Lower lobe of right lung (tissue), 2 donors: ENCODE measurements at regions not wholly inside any gene's neighbourhood (a gene's known extent, or its start where the extent isn't known, plus 50 kb on each side); places are given as distances from the start of the nearest gene placed in this dataset.

ENCODE experiments used
- ATAC-seq, 2 donors: fragments of 200-7000 bp; cut with Tn5 transposase; one replicate each; pipeline ENCODE4 v1.9.1; 2020 to 2022; ENCODE audit warnings: mild to moderate bottlenecking in 2 of 2, moderate library complexity in 2 of 2
- DNase-seq: peaks from one replicate; pipeline ENCODE4 v3.0.0-alpha.2; 2020
- H3K27ac ChIP-seq: fragments of 200-600 bp; one replicate; pipeline ENCODE4 v1.8.0; 2022
- H3K27me3 ChIP-seq: fragments of 200-600 bp; one replicate; pipeline ENCODE4 v1.8.0; 2022; ENCODE audit warnings: low read depth
- H3K36me3 ChIP-seq: fragments of 200-600 bp; one replicate; pipeline ENCODE4 v1.8.0; 2022; ENCODE audit warnings: mild to moderate bottlenecking
- H3K4me1 ChIP-seq: fragments of 200-600 bp; one replicate; pipeline ENCODE4 v1.8.0; 2022
- H3K4me3 ChIP-seq: fragments of 200-600 bp; one replicate; pipeline ENCODE4 v1.8.0; 2022; ENCODE audit warnings: mild to moderate bottlenecking
- H3K9me3 ChIP-seq: fragments of 200-600 bp; one replicate; pipeline ENCODE4 v1.8.0; 2022
- intact Hi-C: fragments of 100-400 bp; cut with DNase I; formaldehyde crosslinking; loops from one replicate; pipeline ENCODE4 v1.11.0; 2022
- TF ChIP-seq, protein P1 (sequence below): fragments of 200-600 bp; IDR thresholded peaks from one replicate; pipeline ENCODE4 v1.8.0; 2022; ENCODE audit warnings: antibody characterized with exemption, mild to moderate bottlenecking
- donor health status: DM: no; HTN: yes; CAD: no; lungs with severe emphysema.

DNA sequence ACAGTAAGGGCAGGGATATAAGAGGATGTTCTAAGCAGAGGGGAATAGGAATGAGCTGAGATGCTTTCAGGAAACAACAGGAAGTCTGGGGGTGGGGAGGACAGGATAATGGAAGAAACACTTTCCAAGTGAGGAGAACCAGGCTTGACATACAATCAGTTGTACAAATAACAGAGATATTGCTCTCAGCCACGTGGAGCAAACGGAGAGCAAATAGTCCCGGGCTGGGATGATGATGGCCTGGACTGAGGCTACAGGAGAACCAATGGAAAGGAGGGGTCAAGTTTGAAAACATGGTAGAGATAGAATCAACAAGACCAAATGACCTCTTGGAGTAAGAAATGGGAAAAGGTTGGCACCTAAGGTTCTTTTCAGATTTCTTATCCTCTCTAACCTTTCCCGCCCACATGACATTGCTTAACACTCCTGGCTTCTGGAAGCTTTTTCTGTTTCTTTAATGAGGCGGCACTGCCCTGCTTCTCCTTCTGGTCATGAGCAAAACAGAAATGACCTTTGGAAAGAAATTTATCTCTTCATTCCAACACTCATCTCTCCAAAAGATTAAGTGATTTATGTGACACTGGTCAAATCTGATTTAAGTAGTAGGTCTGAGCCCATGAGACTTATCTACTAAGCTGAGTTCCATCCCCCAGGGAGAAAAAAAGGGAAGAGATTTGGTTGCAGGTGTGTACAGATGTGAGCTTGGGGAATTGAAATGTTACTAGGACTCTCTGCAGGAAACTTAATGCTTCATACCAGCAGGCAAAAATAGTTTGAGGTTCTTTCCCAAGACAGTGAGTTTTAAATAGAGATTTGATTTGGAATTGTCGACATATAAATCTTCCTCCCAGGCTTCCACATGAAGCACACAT is 442.9 kb upstream of the HNRNPA3 start:
- intact Hi-C loops = no loop called here
- ATAC-seq (no peak), DNase-seq (no peak)
- H3K27me3 ChIP-seq = no peaks in the 10 kb centered on the region
- H3K4me1 ChIP-seq = no peaks in the 10 kb centered on the region
- no peak overlapping the region for H3K4me3 ChIP-seq
- H3K27ac ChIP-seq = no peak overlapping the region
- no peaks in the 10 kb centered on the region for H3K9me3 ChIP-seq
- H3K36me3 ChIP-seq = no peaks in the 10 kb centered on the region
- TF ChIP-seq, protein P1, sequence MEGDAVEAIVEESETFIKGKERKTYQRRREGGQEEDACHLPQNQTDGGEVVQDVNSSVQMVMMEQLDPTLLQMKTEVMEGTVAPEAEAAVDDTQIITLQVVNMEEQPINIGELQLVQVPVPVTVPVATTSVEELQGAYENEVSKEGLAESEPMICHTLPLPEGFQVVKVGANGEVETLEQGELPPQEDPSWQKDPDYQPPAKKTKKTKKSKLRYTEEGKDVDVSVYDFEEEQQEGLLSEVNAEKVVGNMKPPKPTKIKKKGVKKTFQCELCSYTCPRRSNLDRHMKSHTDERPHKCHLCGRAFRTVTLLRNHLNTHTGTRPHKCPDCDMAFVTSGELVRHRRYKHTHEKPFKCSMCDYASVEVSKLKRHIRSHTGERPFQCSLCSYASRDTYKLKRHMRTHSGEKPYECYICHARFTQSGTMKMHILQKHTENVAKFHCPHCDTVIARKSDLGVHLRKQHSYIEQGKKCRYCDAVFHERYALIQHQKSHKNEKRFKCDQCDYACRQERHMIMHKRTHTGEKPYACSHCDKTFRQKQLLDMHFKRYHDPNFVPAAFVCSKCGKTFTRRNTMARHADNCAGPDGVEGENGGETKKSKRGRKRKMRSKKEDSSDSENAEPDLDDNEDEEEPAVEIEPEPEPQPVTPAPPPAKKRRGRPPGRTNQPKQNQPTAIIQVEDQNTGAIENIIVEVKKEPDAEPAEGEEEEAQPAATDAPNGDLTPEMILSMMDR = no peak

DNA sequence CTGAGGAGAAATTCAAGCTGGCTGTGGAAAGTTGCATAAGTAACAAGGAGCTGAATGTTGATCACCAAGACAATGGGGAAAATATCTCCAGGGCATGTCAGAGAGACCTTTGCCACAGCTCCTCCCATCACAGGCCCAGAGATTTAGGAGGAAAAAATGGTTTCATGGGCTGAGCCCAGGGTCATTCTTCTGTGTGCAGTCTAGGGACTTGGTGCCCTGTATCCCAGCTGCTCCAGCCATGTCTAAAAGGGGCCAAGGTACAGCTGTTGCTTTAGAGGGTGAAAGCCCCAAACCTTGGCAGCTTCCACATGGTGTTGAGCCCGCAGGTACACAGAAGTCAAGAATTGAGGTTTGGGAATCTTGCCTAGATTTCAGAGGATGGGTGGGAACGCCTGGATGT is 439.8 kb upstream of the HNRNPA3 start:
- H3K9me3 ChIP-seq = no peaks in the 10 kb centered on the region
- ATAC-seq = no peak
- TF ChIP-seq, protein P1 = no peak
- no peaks in the 10 kb centered on the region for H3K4me1 ChIP-seq
- DNase-seq = no peak
- H3K27ac ChIP-seq = no peak overlapping the region
- H3K27me3 ChIP-seq = no peaks in the 10 kb centered on the region
- H3K4me3 ChIP-seq = no peak overlapping the region
- intact Hi-C loops = no loop called here
- H3K36me3 ChIP-seq = no peaks in the 10 kb centered on the region

DNA sequence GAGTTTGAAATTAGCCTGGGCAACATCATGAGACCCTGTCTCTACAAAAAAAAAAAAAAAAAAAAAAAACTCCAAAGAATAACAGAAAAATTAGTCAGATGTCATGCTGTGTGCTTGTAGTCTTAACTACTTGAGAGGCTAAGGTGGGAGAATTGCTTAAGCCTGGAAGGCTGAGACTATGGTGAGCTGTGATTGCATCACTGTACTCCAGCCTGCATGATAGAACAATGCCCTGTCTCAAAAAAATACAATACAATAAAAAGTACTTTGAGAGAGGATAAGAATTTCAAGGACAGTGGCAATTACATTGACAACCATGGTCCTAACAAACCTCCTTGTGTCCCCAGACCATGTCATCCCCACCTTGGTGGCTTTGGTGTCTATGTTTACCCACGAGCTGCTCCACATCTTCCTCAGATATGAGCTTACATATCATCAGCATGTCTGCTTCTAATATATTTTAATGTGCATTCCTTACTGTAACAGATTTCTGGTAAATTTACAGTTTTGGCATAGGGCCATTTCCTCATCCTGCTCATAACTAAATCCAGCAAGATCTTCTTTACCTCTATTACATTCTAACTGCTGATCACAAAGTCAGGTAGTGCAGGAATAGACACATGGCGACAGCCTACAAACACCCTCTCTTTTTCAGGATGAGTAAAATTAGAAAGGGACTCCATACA is 437.7 kb upstream of the HNRNPA3 start:
- DNase-seq = no peak
- H3K4me3 ChIP-seq = no peak overlapping the region
- H3K4me1 ChIP-seq = no peaks in the 10 kb centered on the region
- H3K27ac ChIP-seq = no peak overlapping the region
- no peaks in the 10 kb centered on the region for H3K36me3 ChIP-seq
- ATAC-seq = no peak
- no peaks in the 10 kb centered on the region for H3K9me3 ChIP-seq
- TF ChIP-seq, protein P1 = no peak
- H3K27me3 ChIP-seq = no peaks in the 10 kb centered on the region
- intact Hi-C loops = no loop called here

DNA sequence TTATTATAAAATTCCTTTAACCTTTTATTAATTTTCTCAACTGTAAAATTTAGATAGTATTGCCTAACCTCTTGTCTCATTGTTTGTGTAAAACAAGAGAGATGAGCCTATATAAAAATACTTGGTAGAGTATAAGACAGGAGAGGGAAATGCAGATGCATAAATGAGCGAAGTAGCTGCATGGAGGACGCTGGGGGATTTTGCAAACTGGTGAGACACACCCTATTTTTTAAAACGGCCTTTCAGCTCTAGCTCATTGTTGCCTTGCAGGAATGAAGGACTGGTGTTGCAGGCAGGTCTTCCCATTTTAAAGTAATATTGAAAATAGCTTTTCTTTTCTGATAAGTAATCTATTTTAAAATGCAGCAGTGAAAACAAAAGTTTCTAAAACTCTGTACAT is 435.3 kb upstream of the HNRNPA3 start:
- no peak overlapping the region for H3K27ac ChIP-seq
- H3K9me3 ChIP-seq = no peaks in the 10 kb centered on the region
- DNase-seq = no peak
- H3K27me3 ChIP-seq = no peaks in the 10 kb centered on the region
- TF ChIP-seq, protein P1 = no peak
- no peaks in the 10 kb centered on the region for H3K36me3 ChIP-seq
- no peaks in the 10 kb centered on the region for H3K4me1 ChIP-seq
- intact Hi-C loops = no loop called here
- no peak overlapping the region for H3K4me3 ChIP-seq
- ATAC-seq = no peak

DNA sequence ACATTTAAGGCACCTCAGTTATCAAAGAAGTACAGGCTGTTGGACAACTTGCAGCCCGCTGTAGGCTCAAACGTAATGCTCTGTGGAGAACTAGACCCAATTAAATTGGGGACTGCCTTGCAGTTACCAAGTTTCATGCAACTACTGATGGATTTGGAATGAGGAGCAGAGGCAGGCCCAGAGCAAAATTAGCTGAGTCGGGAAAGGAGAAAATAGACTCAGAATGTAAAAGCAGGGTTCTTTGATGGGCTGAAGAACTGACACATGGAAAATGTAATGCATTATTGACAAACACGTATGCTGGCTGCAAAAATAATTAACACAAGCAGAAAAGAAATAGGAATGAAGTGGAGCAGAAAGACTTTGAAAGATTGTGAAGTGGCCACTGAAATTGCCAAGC is 432.7 kb upstream of the HNRNPA3 start:
- H3K27ac ChIP-seq = no peak overlapping the region
- no peaks in the 10 kb centered on the region for H3K9me3 ChIP-seq
- no peaks in the 10 kb centered on the region for H3K27me3 ChIP-seq
- H3K4me3 ChIP-seq = no peak overlapping the region
- ATAC-seq = no peak
- no peaks in the 10 kb centered on the region for H3K4me1 ChIP-seq
- DNase-seq = no peak
- TF ChIP-seq, protein P1 = no peak
- no peaks in the 10 kb centered on the region for H3K36me3 ChIP-seq
- intact Hi-C loops = no loop called here
